HG02884 (cell line): ENCODE measurements at regions not wholly inside any gene's neighbourhood (a gene's known extent, or its start where the extent isn't known, plus 50 kb on each side); places are given as distances from the start of the nearest gene placed in this dataset.
"Not testable (repeated sequence)": the region's sequence is repeated elsewhere in the genome, so short reads cannot be mapped to it uniquely, and the experiment has no call there.

Experiments used
- ATAC-seq: cut with Tn5 transposase; IDR thresholded peaks from one replicate; pipeline ENCODE4 v1.9.1; 2021; ENCODE audit warnings: mild to moderate bottlenecking, moderate library complexity; ENCODE audit not compliant: unreplicated experiment

- no peak for ATAC-seq
Observed at GRCh38 chr1:195851804-195852203, 756.4 kb downstream of the KCNT2 start.

DNA sequence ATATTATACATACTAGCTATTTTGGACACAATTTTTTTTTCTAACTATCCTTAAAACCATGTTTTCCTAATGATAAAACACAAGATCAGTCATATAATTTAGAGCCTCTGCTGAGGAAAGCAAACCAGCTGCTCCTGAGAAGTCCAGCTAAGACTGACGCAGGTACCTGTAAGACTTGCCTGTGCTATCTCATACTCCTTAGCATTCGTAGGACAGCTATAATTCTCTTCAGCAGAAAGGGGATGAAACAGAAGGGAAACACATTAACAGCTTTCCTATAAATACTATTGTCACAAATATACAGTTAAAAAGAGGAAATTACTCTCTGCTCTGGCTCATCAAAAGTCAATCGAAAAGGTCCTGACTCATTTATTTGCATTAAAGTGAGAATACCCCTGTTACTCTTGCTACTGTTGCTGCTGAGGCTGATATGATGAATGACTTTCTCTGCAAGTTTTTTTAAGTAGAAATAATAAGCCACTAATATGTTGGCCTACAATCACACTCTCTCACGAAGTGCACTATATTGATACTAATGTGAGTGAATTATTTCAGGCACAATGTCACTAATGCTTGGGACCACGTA, 757.1 kb downstream of the KCNT2 start:
- no peak for ATAC-seq

- no peak for ATAC-seq
Observed at GRCh38 chr1:195849180-195849579, 759.1 kb downstream of the KCNT2 start.

GRCh38 chr1:195847957-195848875, 760.0 kb downstream of the KCNT2 start:
- ATAC-seq = not testable (repeated sequence)

DNA sequence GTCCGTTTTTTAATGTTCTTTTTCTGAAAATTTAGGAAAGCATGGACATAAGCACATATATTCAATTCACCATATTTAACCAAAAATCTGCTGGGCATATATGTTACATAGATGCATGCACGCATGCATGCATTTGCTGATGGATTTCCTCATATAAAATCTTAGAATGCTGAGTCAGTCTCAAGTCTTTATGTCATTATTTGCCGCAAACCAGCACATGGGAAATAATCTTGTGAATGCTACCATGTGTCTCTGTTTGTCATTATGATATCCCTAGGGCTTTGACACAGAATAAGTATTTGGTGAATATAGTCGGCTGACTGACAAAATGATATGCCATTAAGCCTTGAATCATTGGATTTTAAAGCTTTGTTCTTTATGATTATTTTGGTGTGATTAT, 776.5 kb downstream of the KCNT2 start:
- no peak for ATAC-seq

DNA sequence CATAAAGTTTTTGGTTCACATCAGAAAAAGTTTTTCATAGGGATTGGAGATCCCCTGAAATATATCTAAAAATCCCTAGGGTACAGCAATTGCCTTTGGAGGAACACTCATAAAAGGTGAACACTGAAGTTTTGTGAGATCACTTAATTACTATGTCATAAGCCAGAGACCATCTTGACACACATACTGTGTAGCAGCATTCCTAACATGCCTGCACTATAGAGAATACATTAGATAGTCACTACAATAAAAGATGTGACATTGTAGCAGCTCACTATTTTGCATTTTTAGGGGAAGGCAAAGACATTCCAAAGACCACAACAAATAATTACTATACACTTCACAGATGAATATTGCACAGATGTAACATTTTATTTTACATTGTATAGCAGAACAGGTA, 779.9 kb downstream of the KCNT2 start:
- no peak for ATAC-seq

GRCh38 chr1:195820925-195821324, 787.3 kb downstream of the KCNT2 start:
- no peak for ATAC-seq

DNA sequence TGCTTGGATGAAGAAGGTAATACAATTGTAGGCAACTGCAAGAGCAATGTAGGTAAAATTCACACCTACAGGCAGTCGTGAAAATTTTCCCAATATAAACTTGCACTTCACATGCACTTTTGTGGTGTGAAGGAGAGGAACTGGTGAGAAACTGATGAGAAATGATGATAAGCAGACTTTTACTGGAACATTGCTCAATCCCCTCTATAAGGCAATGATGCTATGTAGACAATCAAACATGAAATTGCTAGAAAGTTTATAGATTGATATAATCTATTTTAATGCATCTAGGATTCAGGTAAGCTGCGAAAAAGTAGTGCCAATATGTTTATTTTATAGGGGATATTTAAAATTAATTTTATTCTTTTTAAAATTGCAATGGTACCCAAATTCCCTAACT, 802.2 kb downstream of the KCNT2 start:
- ATAC-seq = no peak

DNA sequence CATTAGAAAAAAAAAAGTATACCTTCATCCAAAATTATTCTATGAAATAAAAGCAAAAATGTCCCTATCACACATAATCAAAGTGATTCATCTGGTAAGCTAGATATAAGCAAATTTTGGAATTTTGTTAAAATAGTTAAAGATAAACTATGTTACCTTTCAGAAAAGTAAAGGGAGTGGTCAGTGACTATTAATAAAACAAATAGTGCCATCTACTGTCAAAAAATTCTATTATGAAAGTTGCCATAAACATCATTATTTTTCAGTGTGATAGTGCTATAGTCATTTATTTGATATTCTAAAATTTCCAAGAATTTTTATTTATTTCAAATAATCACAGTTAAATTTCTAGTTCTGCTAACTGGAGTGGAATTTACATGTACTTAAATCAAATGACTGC, 803.7 kb downstream of the KCNT2 start:
- ATAC-seq = no peak

- no peak for ATAC-seq
Observed at GRCh38 chr1:195799016-195799415, 809.2 kb downstream of the KCNT2 start.

DNA sequence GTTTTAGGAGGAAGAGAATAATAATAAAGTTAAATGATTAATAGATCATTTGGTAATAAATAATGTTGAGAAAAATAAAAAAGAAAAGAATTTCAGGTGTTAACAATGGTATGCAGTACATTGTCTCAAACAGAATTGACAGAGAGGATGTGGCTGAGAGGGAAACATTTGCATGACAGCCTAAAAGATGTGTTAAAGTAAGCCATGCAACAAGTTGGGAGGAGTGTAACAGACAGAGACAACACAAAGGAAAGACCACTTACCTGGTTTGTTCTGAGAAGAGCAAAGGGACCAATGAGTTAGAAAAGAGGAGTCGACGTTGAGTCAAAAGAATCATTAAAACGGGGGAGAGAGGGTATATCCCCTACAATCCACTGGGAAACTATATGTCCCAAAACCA, 814.0 kb downstream of the KCNT2 start:
- no peak for ATAC-seq

- ATAC-seq = no peak
Observed at GRCh38 chr1:195791796-195792195, 816.4 kb downstream of the KCNT2 start.

GRCh38 chr1:195790514-195791168, 817.6 kb downstream of the KCNT2 start:
- ATAC-seq = no peak

- ATAC-seq = no peak
Observed at GRCh38 chr1:195789321-195789720, 818.9 kb downstream of the KCNT2 start.

DNA sequence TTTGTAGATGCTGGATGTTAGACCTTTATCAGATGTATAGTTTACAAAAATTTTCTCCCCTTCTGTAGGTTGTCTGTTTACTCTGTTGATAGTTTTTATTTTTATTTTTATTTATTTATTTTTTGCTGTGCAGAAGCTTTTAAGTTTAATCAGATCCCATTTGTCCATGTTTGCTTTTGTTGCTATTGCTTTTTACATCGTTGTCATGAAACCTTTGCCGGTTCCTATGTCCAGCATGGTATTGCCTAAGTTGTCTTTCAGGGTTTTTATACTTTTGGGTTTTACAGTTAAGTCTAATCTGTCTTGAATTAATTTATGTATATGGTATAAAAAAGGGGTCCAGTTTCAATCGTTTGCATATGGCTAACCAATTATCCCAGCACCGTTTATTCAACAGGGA, 819.5 kb downstream of the KCNT2 start:
- ATAC-seq = no peak

- no peak for ATAC-seq
Observed at GRCh38 chr1:195785830-195786229, 822.4 kb downstream of the KCNT2 start.

- ATAC-seq = no peak
Observed at GRCh38 chr1:195773931-195774330, 834.3 kb downstream of the KCNT2 start.

GRCh38 chr1:195769461-195769860, 838.8 kb downstream of the KCNT2 start:
- ATAC-seq = no peak

DNA sequence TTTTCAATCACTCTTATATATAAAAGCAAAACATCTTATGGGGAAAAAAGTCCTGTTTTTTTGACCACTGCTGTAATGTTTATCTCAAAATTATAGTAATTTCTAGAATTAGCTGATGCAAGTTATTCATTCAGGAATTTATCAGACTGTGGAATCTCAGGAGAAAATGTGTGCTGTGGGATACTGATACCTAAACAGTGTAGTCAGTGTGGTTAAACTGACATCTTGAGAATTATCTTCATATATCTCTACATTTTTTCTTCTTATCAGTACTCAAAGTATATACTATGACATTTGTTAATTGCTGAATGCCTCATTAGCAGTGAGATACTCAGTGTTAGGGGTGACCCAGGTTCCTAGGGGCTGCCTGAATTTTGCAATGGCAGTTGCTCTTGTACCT, 839.3 kb downstream of the KCNT2 start:
- ATAC-seq = no peak

DNA sequence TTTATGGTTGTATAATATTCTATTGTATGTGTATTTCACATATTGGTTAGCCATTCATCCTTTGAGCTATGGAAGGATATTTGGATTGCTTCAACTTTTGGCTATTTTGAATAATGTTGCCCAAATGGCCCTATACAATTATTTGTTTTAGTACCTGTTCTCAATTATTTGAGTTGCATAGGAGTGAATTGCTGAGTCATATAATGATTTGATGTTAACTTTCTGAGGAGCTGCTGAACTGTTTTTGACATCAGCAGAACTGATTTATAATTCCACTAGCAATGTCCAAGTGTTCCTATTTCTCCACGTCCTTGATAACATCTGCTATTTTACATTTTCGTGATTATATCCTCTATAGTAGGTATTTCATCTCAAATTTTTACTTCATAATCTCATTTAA, 839.9 kb downstream of the KCNT2 start:
- no peak for ATAC-seq

GRCh38 chr1:195766709-195767108, 841.5 kb downstream of the KCNT2 start:
- ATAC-seq = no peak

DNA sequence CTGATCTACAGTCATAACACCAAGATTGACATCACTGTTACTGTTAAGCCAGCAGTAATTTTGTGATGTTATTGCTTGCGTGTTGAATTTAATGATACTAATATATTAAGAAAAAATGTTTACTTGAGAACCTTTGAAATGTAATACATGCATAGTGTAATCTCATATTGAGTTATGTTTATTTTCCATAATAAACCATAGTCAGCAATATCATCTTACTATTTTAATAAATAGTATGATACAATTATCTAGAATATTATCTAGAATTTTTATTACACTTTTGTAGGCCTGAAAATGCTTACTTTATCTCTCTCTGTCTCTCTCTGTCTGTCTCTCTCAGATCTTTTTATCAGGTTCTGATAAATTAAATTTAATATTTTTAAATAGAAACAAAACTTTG, 843.1 kb downstream of the KCNT2 start:
- no peak for ATAC-seq
